Omental fat pad (tissue), 3 donors: ENCODE measurements at regions not wholly inside any gene's neighbourhood (a gene's known extent, or its start where the extent isn't known, plus 50 kb on each side); places are given as distances from the start of the nearest gene placed in this dataset.

Source experiments
- ATAC-seq: fragments of 150-250 bp; one replicate; pipeline ENCODE4 v1.9.1; 2016; ENCODE audit warnings: mild to moderate bottlenecking, moderate library complexity; ENCODE audit not compliant: low FRiP score
- DNase-seq: peaks from one replicate; pipeline ENCODE4 v3.0.0-alpha.2; 2019; ENCODE audit warnings: low spot score
- TF ChIP-seq, protein P1 (sequence below), 3 donors: fragments of 450-650 bp; IDR thresholded peaks; one replicate each; pipeline ENCODE4 v1.5.1; 2016 to 2017; ENCODE audit warnings: antibody characterized with exemption in 3 of 3, mild to moderate bottlenecking in 3 of 3, moderate library complexity in 2 of 3

DNA sequence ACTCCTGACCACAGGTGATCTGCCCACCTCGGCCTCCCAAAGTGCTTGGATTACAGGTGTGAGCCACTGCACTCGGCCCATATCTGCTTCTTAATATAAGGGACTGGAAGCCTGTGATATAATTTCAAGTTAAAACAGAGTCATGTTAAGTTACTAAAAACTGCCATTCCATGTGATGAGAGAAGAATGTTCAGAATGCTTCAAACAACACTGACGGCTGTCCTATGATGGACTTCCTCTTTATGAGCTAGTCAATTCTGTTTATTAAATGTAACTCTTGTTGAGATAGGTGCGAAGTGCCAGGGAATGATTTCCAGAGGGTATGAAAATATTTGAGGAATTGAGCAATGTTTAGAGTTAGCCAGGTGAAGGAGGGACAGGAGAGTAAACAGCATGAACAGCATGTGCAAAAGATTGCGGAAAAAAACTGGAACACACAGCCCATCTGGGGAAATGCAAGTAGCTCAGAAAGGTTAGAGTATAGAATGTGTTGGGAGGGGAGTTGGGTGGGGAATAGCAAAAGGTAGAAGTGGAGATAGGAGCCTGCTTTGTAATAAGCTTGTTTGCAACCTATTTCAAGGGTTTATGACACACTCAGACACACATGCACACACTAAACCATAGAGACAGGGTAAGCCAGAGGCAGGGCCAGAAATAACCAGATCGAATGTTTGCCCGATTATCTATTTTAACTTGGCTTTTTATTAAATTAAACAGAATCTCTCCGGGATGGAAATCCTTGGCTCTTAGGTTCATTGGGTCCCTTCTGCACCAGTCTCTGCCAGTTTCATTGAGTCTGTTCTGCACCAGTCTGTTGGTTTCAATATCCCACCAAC, 135.6 kb upstream of the COX10 start:
- TF ChIP-seq, protein P1, sequence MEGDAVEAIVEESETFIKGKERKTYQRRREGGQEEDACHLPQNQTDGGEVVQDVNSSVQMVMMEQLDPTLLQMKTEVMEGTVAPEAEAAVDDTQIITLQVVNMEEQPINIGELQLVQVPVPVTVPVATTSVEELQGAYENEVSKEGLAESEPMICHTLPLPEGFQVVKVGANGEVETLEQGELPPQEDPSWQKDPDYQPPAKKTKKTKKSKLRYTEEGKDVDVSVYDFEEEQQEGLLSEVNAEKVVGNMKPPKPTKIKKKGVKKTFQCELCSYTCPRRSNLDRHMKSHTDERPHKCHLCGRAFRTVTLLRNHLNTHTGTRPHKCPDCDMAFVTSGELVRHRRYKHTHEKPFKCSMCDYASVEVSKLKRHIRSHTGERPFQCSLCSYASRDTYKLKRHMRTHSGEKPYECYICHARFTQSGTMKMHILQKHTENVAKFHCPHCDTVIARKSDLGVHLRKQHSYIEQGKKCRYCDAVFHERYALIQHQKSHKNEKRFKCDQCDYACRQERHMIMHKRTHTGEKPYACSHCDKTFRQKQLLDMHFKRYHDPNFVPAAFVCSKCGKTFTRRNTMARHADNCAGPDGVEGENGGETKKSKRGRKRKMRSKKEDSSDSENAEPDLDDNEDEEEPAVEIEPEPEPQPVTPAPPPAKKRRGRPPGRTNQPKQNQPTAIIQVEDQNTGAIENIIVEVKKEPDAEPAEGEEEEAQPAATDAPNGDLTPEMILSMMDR (IDR thresholded peaks at IDR 0.05), result no peak
- ATAC-seq (no peak), DNase-seq (no peak)

DNA sequence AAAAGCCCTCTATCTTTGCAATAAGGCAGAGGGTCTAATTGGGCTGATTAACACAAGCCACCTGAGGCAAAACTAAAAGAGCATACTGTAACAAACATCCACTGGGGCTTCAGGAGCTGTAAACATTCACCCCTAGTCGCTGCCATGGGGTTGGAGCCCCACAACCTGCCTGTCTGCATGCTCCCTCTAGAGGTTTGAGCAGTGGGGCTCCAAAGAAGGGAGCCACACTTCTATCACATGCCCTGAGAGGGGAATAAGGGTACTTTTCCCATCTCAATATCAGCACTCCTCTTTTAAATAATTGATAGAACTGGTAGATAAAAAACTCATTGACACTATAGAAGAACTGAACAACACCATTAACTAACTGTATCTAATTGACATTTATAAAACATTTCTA, 130.1 kb upstream of the COX10 start:
- ATAC-seq, result no peak
- DNase-seq, result no peak
- TF ChIP-seq, protein P1 (IDR thresholded peaks at IDR 0.05), result no peak

DNA sequence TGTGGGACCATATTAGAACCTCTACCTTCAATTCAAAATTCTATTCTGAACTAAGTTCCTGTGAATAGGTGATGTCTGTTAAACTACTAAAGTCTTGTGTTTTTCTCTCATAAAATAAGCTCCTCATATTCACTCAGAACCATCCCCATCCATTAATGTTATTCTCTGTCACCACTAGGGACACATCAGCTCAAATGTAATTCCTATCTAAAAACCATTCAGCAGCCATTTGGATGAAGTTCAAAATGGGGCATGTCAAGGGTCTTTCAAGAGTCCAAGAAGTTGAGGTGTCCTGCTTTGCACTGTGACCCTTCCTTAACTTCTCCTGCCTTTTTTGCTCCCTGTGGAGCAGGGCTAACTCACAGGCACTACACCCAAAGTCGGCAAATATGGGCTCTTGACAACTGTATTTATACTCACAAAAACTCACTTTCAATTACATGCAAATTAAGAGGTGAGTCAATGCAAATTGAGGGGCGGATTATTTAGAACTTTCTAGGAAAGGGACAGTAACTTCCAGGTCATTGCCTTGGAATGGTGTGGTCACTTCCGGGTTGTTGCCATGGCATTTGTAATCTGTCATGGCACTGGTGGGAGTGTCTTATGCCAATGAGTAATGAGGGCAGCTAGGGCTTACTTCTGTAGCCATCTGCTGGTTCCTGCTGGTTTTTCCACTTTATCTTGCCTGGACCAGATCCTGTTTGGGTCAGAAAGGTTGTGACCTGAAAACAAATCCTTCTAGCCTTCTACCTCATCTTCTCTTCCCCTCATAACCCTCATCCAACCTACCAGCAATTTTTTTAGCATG, 128.2 kb upstream of the COX10 start:
- DNase-seq, result no peak

DNA sequence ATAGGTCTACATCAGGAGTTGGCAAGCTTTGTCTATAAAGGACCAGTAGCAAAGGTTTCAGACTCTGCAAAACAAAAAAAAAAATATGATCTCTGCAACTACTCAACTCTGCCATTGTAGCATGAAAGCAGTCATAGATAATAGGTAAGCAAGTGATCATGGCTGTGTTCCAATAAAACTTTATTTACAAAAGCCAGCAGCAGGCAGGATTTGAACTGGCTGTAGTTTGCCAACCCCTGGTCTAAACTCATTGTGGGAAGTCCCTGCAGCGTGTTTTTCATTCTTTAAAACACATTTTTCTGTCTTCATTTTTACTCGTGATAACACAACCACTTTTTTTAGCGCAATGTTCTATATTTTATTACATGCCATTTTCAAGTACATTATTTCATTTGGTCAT, 127.5 kb upstream of the COX10 start:
- DNase-seq (no peak), ATAC-seq (no peak)

More for the DNA sequence above, 128.2 kb upstream of the COX10 start:
- no peak for ATAC-seq
- TF ChIP-seq, protein P1 (IDR thresholded peaks at IDR 0.05), result no peak

DNA sequence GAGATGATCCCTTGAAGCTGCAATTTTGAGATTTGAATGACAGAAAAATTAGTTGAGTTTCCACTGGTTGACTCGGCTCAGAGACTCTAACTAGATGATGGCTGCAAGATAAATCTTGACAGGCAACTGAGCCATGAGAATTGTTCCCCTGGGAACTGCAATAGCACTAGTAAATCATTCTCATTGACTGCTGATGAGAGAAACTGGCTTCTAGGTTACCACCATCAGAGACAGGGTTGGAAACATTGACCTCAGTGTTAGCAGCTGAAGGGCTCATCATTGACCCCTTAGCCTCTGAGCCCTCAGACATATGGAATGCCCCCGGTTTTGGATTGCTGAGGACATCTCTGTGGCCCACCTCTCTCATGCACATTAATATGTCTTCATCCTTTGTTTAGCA, 125.4 kb upstream of the COX10 start:
- TF ChIP-seq, protein P1 (IDR thresholded peaks at IDR 0.05), result no peak
- DNase-seq (no peak), ATAC-seq (no peak)

More for the DNA sequence above, 127.5 kb upstream of the COX10 start:
- TF ChIP-seq, protein P1 (IDR thresholded peaks at IDR 0.05), result no peak

DNA sequence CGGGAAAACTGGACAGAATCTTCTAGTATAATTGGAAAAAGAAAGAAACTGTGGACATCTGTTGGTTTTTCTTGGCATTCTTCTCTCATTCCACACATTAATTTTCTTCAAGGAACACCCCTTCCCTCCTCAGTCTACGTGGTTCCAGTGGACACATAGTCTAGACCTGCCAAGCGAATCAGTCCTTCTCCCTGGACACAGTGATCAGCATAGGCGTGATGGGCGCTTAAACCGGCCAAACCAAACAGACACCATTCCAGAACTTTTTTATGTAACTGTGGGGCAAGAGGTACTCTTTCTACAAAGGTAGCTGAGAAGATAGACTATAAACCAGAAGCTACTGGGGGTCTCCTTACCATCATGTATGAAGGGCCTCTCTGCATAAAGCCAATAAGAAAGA, 121.8 kb upstream of the COX10 start:
- ATAC-seq, result no peak

More for the DNA sequence above, 121.8 kb upstream of the COX10 start:
- no peak for DNase-seq
- TF ChIP-seq, protein P1 (IDR thresholded peaks at IDR 0.05), result no peak
